ENCODE measurements at regions not wholly inside any gene's neighbourhood (a gene's known extent, or its start where the extent isn't known, plus 50 kb on each side); places are given as distances from the start of the nearest gene placed in this dataset.

DNA sequence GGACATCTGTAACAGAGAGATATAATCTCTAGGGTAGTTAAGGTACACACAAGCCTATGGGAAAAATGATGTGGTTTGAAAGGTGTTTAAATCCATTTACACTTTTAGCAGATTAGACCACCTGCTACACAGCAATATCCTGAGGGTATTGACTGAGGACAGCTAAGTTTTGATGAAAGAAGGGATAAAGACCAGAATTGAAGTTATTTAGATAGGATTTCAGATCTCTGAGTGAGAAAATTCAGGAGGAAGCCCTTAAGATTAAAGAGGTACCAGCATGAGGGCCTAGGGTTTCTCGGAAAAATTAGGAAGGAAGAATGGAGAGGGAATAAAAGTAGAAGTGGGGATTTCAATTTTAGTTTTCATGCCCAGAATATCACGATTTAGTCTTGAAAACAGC, 267.3 kb downstream of the COX7C start:
- TF ChIP-seq ZFX (IDR thresholded peaks at IDR 0.05) (no peak), CTCF (conservative IDR thresholded peaks at IDR 0.05) (no peak)
- no peak overlapping the region for H3K27ac ChIP-seq

GRCh38 chr5:86885489-86886230, 267.9 kb downstream of the COX7C start:
- TF ChIP-seq CTCF (conservative IDR thresholded peaks at IDR 0.05) = no peak
- TF ChIP-seq ZFX (IDR thresholded peaks at IDR 0.05) = no peak
- no peak overlapping the region for H3K27ac ChIP-seq

- TF ChIP-seq ZFX (IDR thresholded peaks at IDR 0.05) (no peak), CTCF (conservative IDR thresholded peaks at IDR 0.05) (no peak)
- no peak overlapping the region for H3K27ac ChIP-seq
Observed at GRCh38 chr5:86890375-86890774, 272.6 kb downstream of the COX7C start.

GRCh38 chr5:86894056-86894455, 276.3 kb downstream of the COX7C start:
- no peak for TF ChIP-seq ZFX (IDR thresholded peaks at IDR 0.05)
- TF ChIP-seq CTCF (conservative IDR thresholded peaks at IDR 0.05) = no peak
- H3K27ac ChIP-seq = no peak overlapping the region

DNA sequence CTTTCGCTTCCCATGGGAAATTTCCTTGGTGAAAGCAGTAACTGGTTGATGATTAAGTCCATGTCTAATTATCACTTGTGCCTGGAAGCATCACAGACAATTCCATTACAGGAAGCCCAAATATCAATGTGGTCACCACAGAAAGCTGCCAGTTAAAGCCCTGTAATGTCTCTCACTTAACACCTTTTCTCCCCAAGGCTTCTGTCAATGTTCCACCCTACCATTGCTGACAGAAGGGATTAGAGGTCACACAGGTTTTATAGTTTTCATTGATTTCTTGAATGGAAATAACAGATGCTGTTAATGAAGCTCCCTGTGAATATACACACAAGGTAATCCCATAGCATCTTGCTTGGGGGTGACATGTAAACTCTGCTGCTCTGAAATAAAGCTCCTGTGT, 279.2 kb downstream of the COX7C start:
- no peak for TF ChIP-seq CTCF (conservative IDR thresholded peaks at IDR 0.05)
- no peak for TF ChIP-seq ZFX (IDR thresholded peaks at IDR 0.05)
- no peak overlapping the region for H3K27ac ChIP-seq

DNA sequence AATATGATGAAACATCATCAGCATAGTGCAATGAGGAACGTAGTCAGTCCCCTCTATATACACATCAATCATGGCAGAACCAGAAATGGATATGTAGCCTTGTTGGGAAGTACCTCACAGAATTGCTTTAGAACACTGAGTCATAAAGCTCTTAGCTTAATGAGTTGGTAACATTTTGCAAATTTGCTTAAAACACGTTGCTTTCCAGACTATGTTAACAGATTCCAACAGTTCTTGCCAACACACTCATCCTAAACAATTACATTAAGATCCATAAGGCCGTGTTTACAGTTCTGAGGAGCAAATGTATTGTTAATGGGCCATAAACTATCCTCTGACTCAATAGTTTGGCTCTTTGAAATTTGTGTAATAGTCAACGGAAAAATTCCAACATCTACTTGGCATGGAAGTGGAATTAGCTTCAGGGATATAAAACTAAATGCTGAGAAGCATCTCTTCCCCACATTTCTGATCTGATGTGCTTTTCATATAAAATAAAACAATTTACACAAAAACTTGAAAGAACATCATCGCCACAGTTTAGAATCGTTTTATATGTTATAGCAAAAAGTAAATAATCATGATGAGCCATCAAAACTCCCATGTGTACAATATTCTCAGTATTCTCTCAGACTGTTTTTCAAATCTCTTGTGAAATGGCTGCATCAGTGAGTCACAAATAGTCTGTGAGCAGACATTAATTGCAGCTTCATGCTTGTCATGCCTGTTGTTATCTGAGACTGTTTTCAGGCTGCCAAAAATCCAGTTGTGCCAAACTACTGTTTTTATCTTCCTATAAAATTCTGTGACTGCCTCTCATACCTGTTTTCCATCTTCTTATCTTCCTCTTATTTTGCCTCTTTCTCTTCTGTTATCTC, 291.9 kb downstream of the COX7C start:
- H3K27ac ChIP-seq = no peak overlapping the region
- TF ChIP-seq CTCF (conservative IDR thresholded peaks at IDR 0.05) = no peak
- TF ChIP-seq ZFX (IDR thresholded peaks at IDR 0.05) = no peak

- TF ChIP-seq ZFX (IDR thresholded peaks at IDR 0.05) (no peak), CTCF (conservative IDR thresholded peaks at IDR 0.05) (no peak)
- no peak overlapping the region for H3K27ac ChIP-seq
Observed at GRCh38 chr5:86917117-86917579, 299.4 kb downstream of the COX7C start.
